SK-N-DZ (cell line): ENCODE measurements at regions not wholly inside any gene's neighbourhood (a gene's known extent, or its start where the extent isn't known, plus 50 kb on each side); places are given as distances from the start of the nearest gene placed in this dataset.
"Not testable (repeated sequence)": the region's sequence is repeated elsewhere in the genome, so short reads cannot be mapped to it uniquely, and the experiment has no call there.

Experiments used
- DNase-seq: peaks from one replicate; pipeline ENCODE4 v3.0.0-alpha.2; 2015; ENCODE audit warnings: low spot score

DNA sequence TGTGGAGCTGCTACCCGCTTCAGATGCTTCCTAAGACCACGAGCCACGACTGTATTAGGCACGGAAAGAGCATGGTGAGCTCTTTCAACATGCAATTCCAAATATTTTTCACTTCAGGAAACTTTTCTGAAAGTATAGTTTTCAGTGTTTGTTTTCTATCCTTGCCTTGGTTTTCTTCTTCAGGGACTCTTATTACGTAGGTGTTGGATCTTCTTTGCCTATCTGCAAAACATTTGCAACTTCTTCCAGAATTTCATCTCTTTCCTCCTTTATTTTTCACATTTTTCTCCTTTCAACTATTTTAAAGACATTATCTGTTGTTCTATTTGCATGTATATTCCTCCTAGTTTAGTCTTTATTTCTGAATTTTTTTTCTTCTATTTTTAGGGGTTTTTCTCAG, 148.9 kb upstream of the LSM14A start:
- DNase-seq: no peak

DNA sequence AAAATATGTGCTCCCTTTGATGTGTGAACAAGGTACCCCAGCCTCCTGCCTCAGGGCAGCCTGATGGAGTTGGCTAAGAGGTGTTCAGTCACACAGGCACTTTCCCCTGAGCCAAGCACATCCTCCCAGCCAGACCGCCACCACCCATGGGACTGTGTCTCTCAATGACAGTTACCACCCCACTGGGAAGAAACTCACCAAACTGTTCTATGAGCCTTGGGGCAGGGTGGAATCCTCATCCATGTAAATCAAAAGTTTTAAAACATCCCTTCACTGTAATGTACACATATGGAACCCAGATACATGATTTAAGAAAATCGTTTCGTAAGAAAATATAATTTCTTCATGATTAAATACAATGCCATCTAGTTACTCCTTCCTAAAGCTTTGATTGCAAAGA, 138.4 kb upstream of the LSM14A start:
- DNase-seq: no peak

GRCh38 chr19:34034318-34034846, 137.9 kb upstream of the LSM14A start:
- DNase-seq: no peak

DNA sequence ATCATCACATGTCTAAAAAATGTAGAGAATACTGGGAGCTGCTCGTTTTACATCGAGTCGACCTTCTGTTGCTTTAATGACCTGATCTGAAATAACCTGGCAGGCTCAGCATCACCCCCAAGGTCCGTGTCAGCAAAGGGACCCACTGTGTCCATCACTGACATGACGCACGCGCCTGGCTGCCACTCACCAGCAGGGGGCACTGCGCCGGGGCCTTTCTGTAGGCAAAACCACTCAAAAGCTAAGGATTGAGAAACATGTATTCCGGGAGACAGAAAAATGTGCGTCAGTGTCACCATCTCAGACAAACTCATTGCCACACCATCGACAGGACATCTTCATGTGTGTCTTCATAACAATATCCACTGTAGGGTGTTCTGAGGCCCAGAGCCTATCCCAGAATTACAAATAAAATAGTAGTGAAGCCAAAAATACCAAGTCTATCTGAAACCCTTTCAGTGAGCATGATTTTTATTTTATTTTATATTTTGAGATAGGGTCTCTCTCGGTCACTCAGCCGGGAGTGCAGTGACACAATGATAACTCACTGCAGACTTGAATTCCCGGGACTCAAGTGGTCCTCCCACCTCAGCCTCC, 130.3 kb upstream of the LSM14A start:
- DNase-seq: peak; percentile 7

- no peak for DNase-seq
Measured at GRCh38 chr19:34044021-34044420, 128.3 kb upstream of the LSM14A start.

GRCh38 chr19:34049944-34050343, 122.4 kb upstream of the LSM14A start:
- no peak for DNase-seq

GRCh38 chr19:34050430-34050829, 121.9 kb upstream of the LSM14A start:
- DNase-seq: not testable (repeated sequence)

DNA sequence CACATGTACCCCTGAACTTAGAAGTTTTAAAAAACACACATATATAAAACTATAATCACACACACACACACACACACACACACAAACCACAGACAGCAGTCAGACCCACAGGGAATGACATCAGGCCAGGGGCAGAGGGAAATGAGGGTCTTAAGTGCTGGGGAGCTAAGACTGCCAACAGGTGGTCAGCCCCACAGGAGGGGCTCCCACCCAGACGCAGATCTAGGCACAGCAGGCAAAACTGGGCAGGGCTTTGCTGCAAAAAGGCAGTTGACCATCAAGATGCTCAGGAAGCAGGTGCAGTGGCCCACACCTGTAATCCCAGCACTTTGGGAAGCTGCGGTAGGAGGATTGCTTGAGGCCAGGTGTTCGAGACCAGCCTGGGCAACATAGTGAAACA, 121.0 kb upstream of the LSM14A start:
- no peak for DNase-seq

GRCh38 chr19:34057155-34057554, 115.1 kb upstream of the LSM14A start:
- no peak for DNase-seq

GRCh38 chr19:34066007-34066643, 106.2 kb upstream of the LSM14A start:
- no peak for DNase-seq

DNA sequence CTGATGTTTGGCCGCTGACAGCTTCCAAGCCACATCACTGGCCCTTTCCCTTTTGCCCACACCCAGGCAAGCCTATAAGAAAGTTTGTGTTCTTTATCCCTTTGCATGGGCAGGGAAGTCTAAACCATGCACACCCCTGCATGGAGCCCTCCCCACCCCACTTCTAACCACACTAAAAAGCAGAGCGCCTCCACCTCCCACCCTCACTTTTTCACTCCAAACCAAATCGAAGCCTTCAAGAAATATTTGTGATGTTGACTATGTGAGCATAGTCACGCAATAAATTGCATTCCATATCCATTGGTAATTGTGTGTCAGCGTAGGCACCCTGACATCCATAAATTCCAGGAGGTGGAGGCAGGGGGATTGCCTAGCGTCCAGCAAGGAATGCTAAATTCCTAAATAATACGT, 104.4 kb upstream of the LSM14A start:
- no peak for DNase-seq

DNA sequence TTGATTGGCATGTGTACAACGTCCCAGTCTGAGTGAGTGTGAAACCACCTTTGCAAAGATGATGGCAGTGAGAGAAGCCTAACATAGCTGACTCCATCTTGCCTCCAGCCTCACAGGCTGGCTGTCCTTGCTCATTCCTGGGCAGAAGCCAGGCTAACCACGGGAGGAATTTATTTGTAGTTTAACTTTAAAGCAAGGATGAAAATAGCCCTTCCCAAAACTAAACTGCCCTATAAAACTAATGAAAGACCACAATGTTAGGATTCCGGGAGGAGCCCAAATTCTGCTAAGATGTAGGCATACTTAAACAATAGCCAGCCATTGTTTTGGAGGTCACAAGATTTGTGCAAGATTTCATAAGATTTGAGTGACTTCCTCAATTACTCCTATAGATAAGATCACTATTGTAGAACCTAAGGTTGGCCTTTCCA, 96.6 kb upstream of the LSM14A start:
- no peak for DNase-seq

- no peak for DNase-seq
Measured at GRCh38 chr19:34082289-34083077, 89.8 kb upstream of the LSM14A start.

DNA sequence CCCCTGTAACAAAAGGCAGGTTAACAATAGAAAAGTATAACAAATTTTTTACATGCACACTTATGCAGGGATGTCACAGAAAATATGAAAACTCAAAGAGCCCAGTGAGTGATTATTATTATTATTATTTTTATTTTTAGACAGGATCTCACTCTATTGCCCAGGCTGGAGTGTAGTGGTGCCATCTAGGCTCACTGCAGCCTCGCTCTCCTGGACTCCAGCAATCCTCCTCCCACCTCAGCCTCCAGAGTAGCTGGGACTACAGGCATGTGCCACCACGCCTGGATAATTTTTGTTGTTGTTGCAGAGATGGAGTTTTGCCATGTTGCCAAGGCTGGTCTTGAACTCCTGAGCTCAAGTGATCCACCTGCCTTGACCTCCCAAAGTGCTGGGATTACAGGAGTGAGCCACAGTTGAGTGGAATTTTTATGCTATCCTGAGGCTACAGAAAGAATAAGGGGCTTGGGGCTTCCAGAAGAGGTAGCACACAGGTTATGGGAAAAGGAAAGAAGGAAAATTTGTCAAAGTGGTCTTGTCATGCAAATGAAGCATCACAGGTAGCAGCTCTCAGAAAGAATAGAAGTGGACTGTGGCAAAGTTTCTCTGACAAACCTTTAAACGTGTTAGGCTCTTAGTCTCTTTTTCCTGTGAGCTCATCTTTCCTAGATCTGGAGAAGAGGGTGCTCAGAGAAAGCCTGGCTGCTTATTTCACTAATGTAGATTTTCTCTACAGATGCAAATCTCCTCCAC, 87.7 kb upstream of the LSM14A start:
- no peak for DNase-seq

DNA sequence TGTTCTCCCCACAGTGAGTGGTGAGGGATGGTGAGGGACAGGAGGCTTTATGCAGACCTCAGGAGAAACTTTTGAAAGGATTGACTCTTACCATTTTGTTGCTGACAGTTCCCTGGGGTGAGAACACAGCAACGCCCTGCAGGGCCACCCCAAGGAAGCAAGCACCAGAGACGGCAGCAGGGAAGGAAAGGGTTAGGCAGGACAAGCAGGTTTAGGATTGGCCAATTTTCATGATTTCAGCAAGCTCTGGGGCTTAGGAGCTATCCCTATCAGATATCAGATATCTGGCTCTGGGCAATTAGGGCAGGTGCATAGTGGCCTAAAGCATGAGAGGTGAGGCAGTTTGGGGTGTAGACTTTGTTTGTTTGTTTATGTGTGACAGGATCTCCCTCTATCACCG, 87.0 kb upstream of the LSM14A start:
- no peak for DNase-seq

- no peak for DNase-seq
Measured at GRCh38 chr19:34088292-34088691, 84.0 kb upstream of the LSM14A start.

DNA sequence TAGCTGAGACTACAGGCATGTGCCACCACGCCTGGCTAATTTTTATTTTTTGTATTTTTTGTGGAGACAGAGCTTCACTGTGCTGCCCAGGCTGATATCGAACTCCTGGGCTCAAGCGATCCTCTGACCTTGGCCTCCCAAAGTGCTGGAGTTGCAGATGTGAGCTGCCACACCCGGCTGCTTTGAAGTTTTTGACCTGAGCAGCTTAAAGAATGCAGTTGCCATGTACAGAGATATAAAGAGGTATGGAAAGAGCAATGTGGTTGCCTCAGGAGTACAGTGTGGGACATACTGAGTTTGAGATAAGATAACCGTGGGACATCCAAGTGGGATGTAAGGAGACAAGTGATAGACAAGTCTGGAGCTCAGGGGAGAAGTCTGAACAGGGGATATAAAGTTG, 82.7 kb upstream of the LSM14A start:
- no peak for DNase-seq

DNA sequence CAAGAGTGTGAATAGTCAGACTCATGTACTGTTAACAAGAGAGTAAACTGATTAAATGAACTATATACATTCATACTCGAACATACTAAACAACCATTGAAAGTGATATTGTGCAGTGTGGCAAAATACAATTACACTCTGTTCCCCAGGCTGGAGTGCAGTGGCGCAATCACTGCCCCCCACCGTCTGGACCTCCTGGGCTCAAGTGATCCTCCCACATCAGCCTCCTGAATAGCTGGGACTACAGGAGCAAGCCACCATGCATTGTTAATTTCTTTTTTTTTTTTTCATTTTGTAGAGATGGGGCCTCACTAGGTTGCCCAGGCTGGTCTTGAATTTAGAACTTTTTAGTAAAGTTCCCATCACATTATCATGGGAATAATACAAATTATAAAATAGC, 77.3 kb upstream of the LSM14A start:
- DNase-seq: no peak

- DNase-seq: not testable (repeated sequence)
Measured at GRCh38 chr19:34095411-34095810, 76.9 kb upstream of the LSM14A start.

DNA sequence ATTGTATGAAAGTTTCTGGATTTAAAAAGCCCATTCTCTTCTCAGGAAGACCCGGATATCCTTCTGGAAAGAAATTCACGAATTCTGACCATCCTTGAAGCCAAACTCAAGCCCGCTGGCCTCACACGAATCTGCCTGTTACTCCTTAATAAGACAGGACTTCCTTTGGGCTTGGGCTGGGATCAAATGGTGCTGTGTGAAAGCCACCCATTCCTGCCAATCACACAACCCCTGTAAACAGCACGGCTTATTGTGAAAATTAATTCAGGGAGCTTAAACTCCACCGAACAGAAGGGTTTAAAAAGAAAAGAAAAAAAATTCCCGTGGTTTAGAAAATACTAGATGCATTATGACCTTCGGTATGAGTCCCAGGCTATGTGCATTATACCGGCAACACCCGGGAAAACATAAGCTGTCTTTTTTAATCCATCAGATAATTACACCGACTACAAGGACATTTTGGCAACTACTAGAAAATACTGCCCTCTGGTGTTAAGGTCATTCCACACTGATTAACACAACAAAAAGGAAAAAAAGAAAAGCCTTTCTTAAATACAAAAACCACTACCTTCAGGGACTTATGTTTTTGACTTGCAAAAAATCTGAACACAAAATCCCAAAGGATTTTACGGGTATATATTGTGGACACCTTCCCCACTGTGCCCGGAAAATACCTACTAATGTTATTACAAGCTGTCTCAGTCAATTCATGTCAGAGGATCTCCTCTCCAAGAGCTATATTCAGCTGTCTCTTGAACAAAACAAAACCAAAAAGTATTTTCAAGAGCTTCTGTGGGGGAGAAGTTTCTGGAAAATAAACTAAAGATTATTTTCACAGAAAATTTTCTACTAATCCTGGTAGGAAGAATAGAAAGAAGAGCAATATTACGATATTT, 76.0 kb upstream of the LSM14A start:
- DNase-seq: peak; percentile 58

GRCh38 chr19:34104096-34104495, 68.2 kb upstream of the LSM14A start:
- DNase-seq: no peak
